Panc1 (cell line): ENCODE measurements at regions not wholly inside any gene's neighbourhood (a gene's known extent, or its start where the extent isn't known, plus 50 kb on each side); places are given as distances from the start of the nearest gene placed in this dataset.

ENCODE experiments used
- ATAC-seq: fragments of 200-7000 bp; cut with Tn5 transposase; 2 replicates; pipeline ENCODE4 v1.9.1; 2020; ENCODE audit warnings: mild to moderate bottlenecking, moderate library complexity
- BruUV-seq: library from RNA; stranded (reverse); fragments of 400-500 nt; replicated peaks from 2 replicates; lab custom pipeline; 2021; lab: Mats Ljungman, UMichigan
- CTCF ChIA-PET: fragments of 300-600 bp; sonication (Branson Sonifier 250); formaldehyde crosslinking; loops from one replicate; lab custom pipeline; 2022; ENCODE audit warnings: antibody characterized with exemption; lab: Charles Lee
- POLR2A ChIA-PET: fragments of 300-600 bp; sonication (Branson Sonifier 250); formaldehyde crosslinking; loops from one replicate; lab custom pipeline; 2022; ENCODE audit warnings: antibody characterized with exemption; lab: Charles Lee
- DNase-seq: peaks from one replicate; pipeline ENCODE4 v3.0.0-alpha.2; 2010; ENCODE audit warnings: low read depth, low spot score
- H3K27ac ChIP-seq: 2 replicates; pipeline ENCODE4 v1.5.1; 2011; ENCODE audit warnings: mild to moderate bottlenecking, low read length, inconsistent platforms
- H3K27me3 ChIP-seq: fragments of 200-500 bp; sonication (Bioruptor generic); 2 replicates; pipeline ENCODE4 v1.6.0; 2014; ENCODE audit warnings: low read length, inconsistent platforms; ENCODE audit not compliant: control insufficient read depth, insufficient read depth
- H3K36me3 ChIP-seq: fragments of 200-500 bp; sonication (Bioruptor generic); 2 replicates; pipeline ENCODE4 v1.5.1; 2014; ENCODE audit warnings: inconsistent platforms, mild to moderate bottlenecking, low read length, moderate library complexity; ENCODE audit not compliant: control insufficient read depth, insufficient read depth
- H3K4me1 ChIP-seq: 2 replicates; pipeline ENCODE4 v1.5.1; 2011; ENCODE audit warnings: inconsistent platforms, mild to moderate bottlenecking, low read length, moderate library complexity; ENCODE audit not compliant: control insufficient read depth, insufficient read depth
- H3K4me3 ChIP-seq, 2 experiments: 2 replicates each; pipeline ENCODE4 v1.5.1; 2011 to 2012; ENCODE audit warnings: low read depth in 2 of 2, low read length in 2 of 2, mild to moderate bottlenecking in 2 of 2, inconsistent platforms in 1 of 2, moderate library complexity in 1 of 2
- H3K9me3 ChIP-seq: fragments of 200-500 bp; sonication (Bioruptor generic); 2 replicates; pipeline ENCODE4 v1.5.1; 2014; ENCODE audit warnings: low read depth, mild to moderate bottlenecking, inconsistent platforms, low read length, moderate library complexity; ENCODE audit not compliant: control insufficient read depth, insufficient read depth
- POLR2AphosphoS5 ChIP-seq: IDR thresholded peaks from 2 replicates; pipeline ENCODE4 v1.6.1; 2012; ENCODE audit warnings: mild to moderate bottlenecking, low read depth, low read length, moderate library complexity
- SIN3A ChIP-seq: IDR thresholded peaks from 2 replicates; pipeline ENCODE4 v1.6.1; 2012; ENCODE audit warnings: low read depth, mild to moderate bottlenecking, low read length, moderate library complexity, borderline replicate concordance; ENCODE audit not compliant: insufficient read depth
- TCF7L2 ChIP-seq: IDR thresholded peaks from 2 replicates; pipeline ENCODE4 v1.6.1; 2011; ENCODE audit warnings: mild to moderate bottlenecking, low read depth, low read length, inconsistent platforms
- in situ Hi-C: cut with HindIII; loops from 2 replicates; pipeline ENCODE4 v1.10.0; 2016; ENCODE audit warnings: low sequenced_read_pairs, low pct_unique_long_range_greater_than_20kb
- intact Hi-C: fragments of 100-400 bp; cut with micrococcal nuclease; formaldehyde crosslinking; loops from one replicate; pipeline ENCODE4 v1.10.0; 2022; ENCODE audit not compliant: unreplicated experiment
- TF ChIP-seq, protein P1 (sequence below): fragments of 450-650 bp; IDR thresholded peaks from 2 replicates; pipeline ENCODE4 v1.5.1; 2017; ENCODE audit warnings: mild to moderate bottlenecking
- TF ChIP-seq, protein P2 (sequence below), 2 experiments: IDR thresholded peaks; 2 replicates each; pipeline ENCODE4 v1.6.1; 2011 to 2012; ENCODE audit warnings: low read depth in 2 of 2, control low read depth in 1 of 2, low read length in 1 of 2, mild to moderate bottlenecking in 1 of 2, moderate library complexity in 1 of 2; ENCODE audit not compliant: insufficient read depth in 1 of 2

DNA sequence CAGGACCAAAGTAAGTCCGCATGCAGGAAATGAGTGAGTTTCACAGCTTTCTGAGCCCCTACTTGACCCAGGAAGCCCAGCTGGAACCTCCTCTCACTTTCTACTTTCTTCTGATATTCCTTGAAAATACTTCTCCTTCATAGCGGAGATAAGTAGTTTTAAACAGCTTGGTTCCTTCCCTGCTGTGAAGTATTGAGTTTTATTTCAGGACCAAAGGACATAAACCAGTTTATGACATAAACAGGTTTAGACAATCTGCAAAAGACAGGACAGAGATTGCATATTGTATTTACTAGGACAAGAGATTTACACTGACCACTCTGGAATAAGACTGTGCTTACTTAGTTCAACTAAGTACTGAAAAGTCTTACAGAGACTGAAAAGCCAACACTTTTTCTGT is 54.8 kb downstream of the PAGE2 start:
- no peak for TF ChIP-seq POLR2AphosphoS5
- TF ChIP-seq, protein P1, sequence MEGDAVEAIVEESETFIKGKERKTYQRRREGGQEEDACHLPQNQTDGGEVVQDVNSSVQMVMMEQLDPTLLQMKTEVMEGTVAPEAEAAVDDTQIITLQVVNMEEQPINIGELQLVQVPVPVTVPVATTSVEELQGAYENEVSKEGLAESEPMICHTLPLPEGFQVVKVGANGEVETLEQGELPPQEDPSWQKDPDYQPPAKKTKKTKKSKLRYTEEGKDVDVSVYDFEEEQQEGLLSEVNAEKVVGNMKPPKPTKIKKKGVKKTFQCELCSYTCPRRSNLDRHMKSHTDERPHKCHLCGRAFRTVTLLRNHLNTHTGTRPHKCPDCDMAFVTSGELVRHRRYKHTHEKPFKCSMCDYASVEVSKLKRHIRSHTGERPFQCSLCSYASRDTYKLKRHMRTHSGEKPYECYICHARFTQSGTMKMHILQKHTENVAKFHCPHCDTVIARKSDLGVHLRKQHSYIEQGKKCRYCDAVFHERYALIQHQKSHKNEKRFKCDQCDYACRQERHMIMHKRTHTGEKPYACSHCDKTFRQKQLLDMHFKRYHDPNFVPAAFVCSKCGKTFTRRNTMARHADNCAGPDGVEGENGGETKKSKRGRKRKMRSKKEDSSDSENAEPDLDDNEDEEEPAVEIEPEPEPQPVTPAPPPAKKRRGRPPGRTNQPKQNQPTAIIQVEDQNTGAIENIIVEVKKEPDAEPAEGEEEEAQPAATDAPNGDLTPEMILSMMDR: no peak
- TF ChIP-seq TCF7L2: no peak
- no peak for TF ChIP-seq SIN3A
- TF ChIP-seq, protein P2, sequence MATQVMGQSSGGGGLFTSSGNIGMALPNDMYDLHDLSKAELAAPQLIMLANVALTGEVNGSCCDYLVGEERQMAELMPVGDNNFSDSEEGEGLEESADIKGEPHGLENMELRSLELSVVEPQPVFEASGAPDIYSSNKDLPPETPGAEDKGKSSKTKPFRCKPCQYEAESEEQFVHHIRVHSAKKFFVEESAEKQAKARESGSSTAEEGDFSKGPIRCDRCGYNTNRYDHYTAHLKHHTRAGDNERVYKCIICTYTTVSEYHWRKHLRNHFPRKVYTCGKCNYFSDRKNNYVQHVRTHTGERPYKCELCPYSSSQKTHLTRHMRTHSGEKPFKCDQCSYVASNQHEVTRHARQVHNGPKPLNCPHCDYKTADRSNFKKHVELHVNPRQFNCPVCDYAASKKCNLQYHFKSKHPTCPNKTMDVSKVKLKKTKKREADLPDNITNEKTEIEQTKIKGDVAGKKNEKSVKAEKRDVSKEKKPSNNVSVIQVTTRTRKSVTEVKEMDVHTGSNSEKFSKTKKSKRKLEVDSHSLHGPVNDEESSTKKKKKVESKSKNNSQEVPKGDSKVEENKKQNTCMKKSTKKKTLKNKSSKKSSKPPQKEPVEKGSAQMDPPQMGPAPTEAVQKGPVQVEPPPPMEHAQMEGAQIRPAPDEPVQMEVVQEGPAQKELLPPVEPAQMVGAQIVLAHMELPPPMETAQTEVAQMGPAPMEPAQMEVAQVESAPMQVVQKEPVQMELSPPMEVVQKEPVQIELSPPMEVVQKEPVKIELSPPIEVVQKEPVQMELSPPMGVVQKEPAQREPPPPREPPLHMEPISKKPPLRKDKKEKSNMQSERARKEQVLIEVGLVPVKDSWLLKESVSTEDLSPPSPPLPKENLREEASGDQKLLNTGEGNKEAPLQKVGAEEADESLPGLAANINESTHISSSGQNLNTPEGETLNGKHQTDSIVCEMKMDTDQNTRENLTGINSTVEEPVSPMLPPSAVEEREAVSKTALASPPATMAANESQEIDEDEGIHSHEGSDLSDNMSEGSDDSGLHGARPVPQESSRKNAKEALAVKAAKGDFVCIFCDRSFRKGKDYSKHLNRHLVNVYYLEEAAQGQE (IDR thresholded peaks at IDR 0.05; ENCODE audit: insufficient read depth in 1 of 2, low read depth in 2 of 2, low read length in 1 of 2): no peak
- Histone ChIP-seq H3K27me3 (no peaks in the 10 kb centered on the region), H3K9me3 (no peaks in the 10 kb centered on the region), H3K4me3 (no peak overlapping the region), H3K4me1 (no peaks in the 10 kb centered on the region), H3K36me3 (no peaks in the 10 kb centered on the region), H3K27ac (no peak overlapping the region)
- BruUV-seq: no TSS peak
- DNase-seq (no peak), ATAC-seq (no peak)
- intact Hi-C loops (no loop called here), in situ Hi-C loops (no loop called here)
- POLR2A ChIA-PET: no interaction called here
- CTCF ChIA-PET: no interaction called here

DNA sequence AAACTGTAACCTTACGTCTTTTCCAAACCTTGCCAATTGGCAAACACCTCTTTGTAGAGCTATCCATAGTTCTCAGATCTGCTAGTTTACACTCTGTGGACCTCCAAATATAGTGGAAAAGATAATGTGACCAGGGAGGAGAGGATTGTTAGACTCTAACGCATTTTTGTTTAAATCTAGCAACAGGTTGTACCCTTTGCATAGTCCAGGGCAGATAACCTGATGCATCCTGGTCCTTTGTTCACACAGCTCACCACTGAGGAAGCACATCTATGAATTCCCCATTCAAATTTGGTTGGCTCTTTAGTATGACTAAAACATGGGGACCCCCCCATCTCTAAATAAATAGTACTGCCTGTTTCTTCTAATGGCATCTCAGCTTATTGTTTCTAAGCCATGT is 55.9 kb downstream of the PAGE2 start:
- Histone ChIP-seq H3K27ac (no peak overlapping the region), H3K9me3 (no peaks in the 10 kb centered on the region), H3K27me3 (no peaks in the 10 kb centered on the region), H3K36me3 (no peaks in the 10 kb centered on the region), H3K4me3 (no peak overlapping the region), H3K4me1 (no peaks in the 10 kb centered on the region)
- BruUV-seq: no TSS peak
- POLR2A ChIA-PET: no interaction called here
- DNase-seq: no peak
- intact Hi-C loops: no loop called here
- in situ Hi-C loops: no loop called here
- ATAC-seq: no peak
- no peak for TF ChIP-seq SIN3A
- TF ChIP-seq, protein P2 (IDR thresholded peaks at IDR 0.05; ENCODE audit: insufficient read depth in 1 of 2, low read depth in 2 of 2, low read length in 1 of 2): no peak
- CTCF ChIA-PET: no interaction called here
